Activated CD4-positive, alpha-beta memory T cell treated with anti-CD3 and anti-CD28 coated beads for 36 hours (primary cell): ENCODE measurements at regions not wholly inside any gene's neighbourhood (a gene's known extent, or its start where the extent isn't known, plus 50 kb on each side); places are given as distances from the start of the nearest gene placed in this dataset.
"Not testable (repeated sequence)": the region's sequence is repeated elsewhere in the genome, so short reads cannot be mapped to it uniquely, and the experiment has no call there.

Source experiments
- CTCF ChIA-PET: fragments of 350-600 bp; sonication (Branson Sonifier 250); formaldehyde crosslinking; loops from one replicate; lab custom pipeline; 2021; ENCODE audit warnings: antibody characterized with exemption, inconsistent platforms; lab: Charles Lee
- POLR2A ChIA-PET: fragments of 350-600 bp; sonication (Branson Sonifier 250); formaldehyde crosslinking; loops from one replicate; lab custom pipeline; 2021; ENCODE audit warnings: antibody characterized with exemption; lab: Charles Lee
- DNase-seq: peaks from one replicate; pipeline ENCODE4 v3.0.0-alpha.2; 2020
- H3K27ac Mint-ChIP-seq: one replicate; pipeline ENCODE4 v1.8.0; 2021; ENCODE audit warnings: mixed read lengths
- H3K27me3 Mint-ChIP-seq: one replicate; pipeline ENCODE4 v1.8.0; 2021; ENCODE audit warnings: mixed read lengths
- H3K36me3 Mint-ChIP-seq: one replicate; pipeline ENCODE4 v1.8.0; 2021; ENCODE audit warnings: mixed read lengths
- H3K4me1 Mint-ChIP-seq: one replicate; pipeline ENCODE4 v1.8.0; 2021; ENCODE audit warnings: low read depth, mixed read lengths
- H3K4me3 Mint-ChIP-seq: one replicate; pipeline ENCODE4 v1.8.0; 2021; ENCODE audit warnings: mild to moderate bottlenecking, mixed read lengths
- H3K9me3 Mint-ChIP-seq: one replicate; pipeline ENCODE4 v1.8.0; 2021; ENCODE audit warnings: mixed read lengths
- intact Hi-C: fragments of 100-400 bp; cut with micrococcal nuclease; formaldehyde crosslinking; loops from one replicate; pipeline ENCODE4 v1.15.1; 2023

DNA sequence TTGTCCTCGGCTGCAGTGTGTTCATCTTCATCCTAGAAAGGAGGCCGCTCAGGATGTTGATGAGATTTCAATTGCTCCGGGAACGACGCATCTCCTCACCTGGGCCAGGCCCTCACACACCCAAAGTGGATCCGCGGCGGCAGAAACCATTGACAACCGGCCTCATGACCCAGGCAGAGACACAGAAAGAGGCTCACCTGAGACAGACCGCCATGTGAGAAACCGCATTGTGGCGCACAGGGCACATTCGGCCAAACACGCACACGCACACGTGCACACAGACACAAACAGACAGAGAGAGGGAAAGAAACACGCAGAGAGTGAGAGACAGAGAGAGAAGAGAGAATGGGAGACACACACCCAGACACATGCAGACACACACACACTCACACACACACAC is 3879.3 kb downstream of the SRGAP2C start:
- H3K27me3 Mint-ChIP-seq, H3K4me3 Mint-ChIP-seq, H3K36me3 Mint-ChIP-seq, intact Hi-C loops, H3K27ac Mint-ChIP-seq, POLR2A ChIA-PET, CTCF ChIA-PET, H3K4me1 Mint-ChIP-seq, DNase-seq: not testable (repeated sequence)
- H3K9me3 Mint-ChIP-seq = peaks cover 29% of the 10 kb centered on the region

DNA sequence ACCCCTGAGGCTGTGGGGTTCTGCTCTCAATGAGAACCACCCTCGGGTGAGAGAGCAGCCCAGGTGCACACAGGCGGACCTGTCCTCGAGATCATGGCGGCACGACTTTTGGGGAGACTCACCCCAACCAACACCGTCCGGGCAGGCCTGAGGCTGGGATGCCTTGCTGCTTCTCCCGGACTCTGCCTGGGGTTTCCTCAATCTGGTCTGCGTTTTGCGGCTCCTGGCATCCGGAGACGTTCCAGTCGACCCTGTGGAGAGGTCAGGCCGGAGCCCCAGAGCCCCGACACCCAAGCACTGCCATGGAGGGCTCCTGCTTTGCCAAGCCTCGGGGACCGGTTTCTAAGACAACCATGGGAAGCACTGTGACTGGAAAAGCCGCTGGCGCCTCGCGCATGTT is 3879.7 kb downstream of the SRGAP2C start:
- no peak overlapping the region for H3K27ac Mint-ChIP-seq
- DNase-seq = no peak
- no peak overlapping the region for H3K4me3 Mint-ChIP-seq
- intact Hi-C loops = no loop called here
- peaks cover 30% of the 10 kb centered on the region for H3K9me3 Mint-ChIP-seq
- H3K27me3 Mint-ChIP-seq = no peaks in the 10 kb centered on the region
- H3K4me1 Mint-ChIP-seq = no peaks in the 10 kb centered on the region
- ChIA-PET POLR2A (no interaction called here), CTCF (no interaction called here)
- peaks cover 11% of the 10 kb centered on the region for H3K36me3 Mint-ChIP-seq

DNA sequence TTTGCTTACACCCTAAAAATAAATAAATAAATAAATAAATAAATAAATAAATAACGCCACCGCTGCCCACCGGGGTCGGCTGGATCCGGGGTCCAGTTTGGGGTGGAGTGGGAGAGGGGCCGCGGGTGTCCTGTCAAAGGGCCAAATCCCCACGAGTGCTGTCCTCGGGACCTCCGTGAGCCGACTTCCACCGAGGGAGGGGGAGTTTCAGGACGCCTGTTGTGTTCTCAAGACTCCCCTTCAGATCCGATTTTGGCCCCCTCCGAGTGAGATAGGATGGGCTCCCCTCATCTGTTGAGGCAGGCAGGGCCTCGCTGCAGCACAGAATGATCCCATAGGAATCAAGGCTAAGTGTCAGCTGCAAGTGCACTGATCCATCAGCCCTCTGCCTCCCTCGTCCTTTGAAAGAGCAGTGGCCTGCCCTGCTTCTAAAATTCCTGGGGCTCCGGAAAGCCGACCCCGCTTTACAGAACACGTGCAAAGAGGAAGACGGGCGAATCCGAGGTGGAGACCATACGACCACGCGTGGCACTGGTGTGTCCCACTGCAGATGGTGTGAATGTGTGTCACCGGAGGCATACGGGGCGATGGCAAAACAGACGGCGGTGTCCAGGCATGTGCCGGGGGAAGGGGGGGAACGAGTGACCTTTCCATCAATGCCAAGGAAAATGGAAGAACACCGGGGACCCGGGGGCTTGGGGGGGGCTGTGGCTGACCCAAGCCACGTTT is 3880.5 kb downstream of the SRGAP2C start:
- intact Hi-C loops = no loop called here
- ChIA-PET POLR2A (no interaction called here), CTCF (no interaction called here)
- H3K27ac Mint-ChIP-seq = no peak overlapping the region
- DNase-seq = no peak
- no peaks in the 10 kb centered on the region for H3K27me3 Mint-ChIP-seq
- peaks cover 17% of the 10 kb centered on the region for H3K36me3 Mint-ChIP-seq
- no peak overlapping the region for H3K4me3 Mint-ChIP-seq
- H3K4me1 Mint-ChIP-seq = no peaks in the 10 kb centered on the region
- peaks cover 38% of the 10 kb centered on the region for H3K9me3 Mint-ChIP-seq

DNA sequence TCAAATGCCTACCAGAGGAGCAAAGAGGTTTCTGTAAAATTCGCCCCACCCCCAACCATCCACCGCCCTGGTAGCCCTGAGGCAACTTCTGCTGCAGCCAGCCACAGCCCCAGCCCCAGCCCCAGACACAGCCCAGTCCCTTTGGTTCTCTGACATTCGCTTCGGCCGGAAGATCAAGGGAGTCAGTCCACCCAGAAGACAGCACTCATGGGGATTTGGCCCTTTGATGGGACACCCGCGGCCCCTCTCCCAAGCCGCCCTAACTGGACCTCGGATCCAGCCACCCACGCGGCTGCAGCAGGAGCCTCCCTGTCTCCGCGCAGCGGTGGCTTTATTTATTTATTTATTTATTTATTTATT is 3881.0 kb downstream of the SRGAP2C start:
- ChIA-PET POLR2A (no interaction called here), CTCF (no interaction called here)
- DNase-seq = no peak
- no peak overlapping the region for H3K27ac Mint-ChIP-seq
- H3K9me3 Mint-ChIP-seq = peaks cover 43% of the 10 kb centered on the region
- no peaks in the 10 kb centered on the region for H3K27me3 Mint-ChIP-seq
- H3K36me3 Mint-ChIP-seq = peaks cover 20% of the 10 kb centered on the region
- H3K4me3 Mint-ChIP-seq = no peak overlapping the region
- no peaks in the 10 kb centered on the region for H3K4me1 Mint-ChIP-seq
- intact Hi-C loops = no loop called here

DNA sequence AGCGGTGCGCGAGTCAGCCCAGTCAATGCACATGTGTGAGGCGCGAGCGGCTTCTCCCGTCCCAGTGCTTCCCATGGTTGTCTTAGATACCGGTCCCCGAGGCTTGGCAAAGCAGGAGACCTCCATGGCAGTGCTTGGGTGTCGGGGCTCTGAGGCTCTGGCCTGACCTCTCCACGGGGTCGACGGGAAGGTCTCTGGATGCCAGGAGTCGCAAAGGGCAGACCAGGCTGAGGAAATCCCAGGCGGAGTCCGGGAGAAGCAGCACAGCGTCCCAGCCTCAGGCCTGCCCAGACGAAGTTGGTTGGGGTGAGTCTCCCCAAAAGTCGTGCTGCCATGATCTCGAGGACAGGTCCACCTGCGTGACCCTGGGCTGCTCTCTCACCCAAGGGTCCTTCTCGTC is 3881.6 kb downstream of the SRGAP2C start:
- no peak for DNase-seq
- peaks cover 22% of the 10 kb centered on the region for H3K36me3 Mint-ChIP-seq
- H3K9me3 Mint-ChIP-seq = peaks cover 49% of the 10 kb centered on the region
- no peaks in the 10 kb centered on the region for H3K27me3 Mint-ChIP-seq
- ChIA-PET CTCF (no interaction called here), POLR2A (no interaction called here)
- H3K4me3 Mint-ChIP-seq = no peak overlapping the region
- H3K4me1 Mint-ChIP-seq = no peaks in the 10 kb centered on the region
- H3K27ac Mint-ChIP-seq = no peak overlapping the region
- intact Hi-C loops = no loop called here

DNA sequence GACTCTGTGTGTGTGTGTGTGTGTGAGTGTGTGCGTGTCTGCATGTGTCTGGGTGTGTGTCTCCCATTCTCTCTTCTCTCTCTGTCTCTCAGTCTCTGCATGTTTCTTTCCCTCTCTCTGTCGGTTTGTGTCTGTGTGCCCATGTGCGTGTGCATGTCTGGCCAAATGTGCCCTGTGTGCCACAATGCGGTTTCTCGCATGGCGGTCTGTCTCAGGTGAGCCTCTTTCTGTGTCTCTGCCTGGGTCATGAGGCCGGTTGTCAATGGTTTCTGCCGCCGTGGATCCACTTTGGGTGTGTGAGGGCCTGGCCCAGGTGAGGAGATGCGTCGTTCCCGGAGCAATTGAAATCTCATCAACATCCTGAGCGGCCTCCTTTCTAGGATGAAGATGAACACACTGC is 3882.1 kb downstream of the SRGAP2C start:
- intact Hi-C loops, DNase-seq, POLR2A ChIA-PET, CTCF ChIA-PET, H3K4me1 Mint-ChIP-seq, H3K27ac Mint-ChIP-seq, H3K4me3 Mint-ChIP-seq, H3K27me3 Mint-ChIP-seq: not testable (repeated sequence)
- H3K9me3 Mint-ChIP-seq = peaks cover 54% of the 10 kb centered on the region
- H3K36me3 Mint-ChIP-seq = peaks cover 22% of the 10 kb centered on the region

DNA sequence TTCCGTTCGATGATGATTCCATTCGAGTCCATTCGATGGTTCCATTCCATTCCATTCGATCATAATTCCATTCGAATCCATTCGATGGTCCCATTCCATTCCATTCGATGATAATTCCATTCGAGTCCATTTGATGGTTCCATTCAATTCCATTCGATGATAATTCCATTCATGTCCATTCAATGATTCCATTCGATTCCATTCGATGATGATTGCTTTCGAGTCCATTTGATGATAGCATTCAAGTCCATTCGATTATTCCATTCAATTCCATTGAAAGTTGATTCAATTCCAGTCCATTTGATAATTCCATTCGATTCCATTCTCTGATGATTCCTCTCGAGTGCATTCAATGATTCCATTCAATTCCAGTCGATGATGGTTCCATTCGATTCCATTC is 3895.3 kb downstream of the SRGAP2C start:
- peaks cover 44% of the 10 kb centered on the region for H3K36me3 Mint-ChIP-seq
- H3K27ac Mint-ChIP-seq = no peak overlapping the region
- H3K4me3 Mint-ChIP-seq = no peak overlapping the region
- ChIA-PET CTCF (no interaction called here), POLR2A (no interaction called here)
- no peak for DNase-seq
- H3K9me3 Mint-ChIP-seq = peaks cover 67% of the 10 kb centered on the region
- no peaks in the 10 kb centered on the region for H3K4me1 Mint-ChIP-seq
- intact Hi-C loops = no loop called here
- H3K27me3 Mint-ChIP-seq = no peaks in the 10 kb centered on the region

DNA sequence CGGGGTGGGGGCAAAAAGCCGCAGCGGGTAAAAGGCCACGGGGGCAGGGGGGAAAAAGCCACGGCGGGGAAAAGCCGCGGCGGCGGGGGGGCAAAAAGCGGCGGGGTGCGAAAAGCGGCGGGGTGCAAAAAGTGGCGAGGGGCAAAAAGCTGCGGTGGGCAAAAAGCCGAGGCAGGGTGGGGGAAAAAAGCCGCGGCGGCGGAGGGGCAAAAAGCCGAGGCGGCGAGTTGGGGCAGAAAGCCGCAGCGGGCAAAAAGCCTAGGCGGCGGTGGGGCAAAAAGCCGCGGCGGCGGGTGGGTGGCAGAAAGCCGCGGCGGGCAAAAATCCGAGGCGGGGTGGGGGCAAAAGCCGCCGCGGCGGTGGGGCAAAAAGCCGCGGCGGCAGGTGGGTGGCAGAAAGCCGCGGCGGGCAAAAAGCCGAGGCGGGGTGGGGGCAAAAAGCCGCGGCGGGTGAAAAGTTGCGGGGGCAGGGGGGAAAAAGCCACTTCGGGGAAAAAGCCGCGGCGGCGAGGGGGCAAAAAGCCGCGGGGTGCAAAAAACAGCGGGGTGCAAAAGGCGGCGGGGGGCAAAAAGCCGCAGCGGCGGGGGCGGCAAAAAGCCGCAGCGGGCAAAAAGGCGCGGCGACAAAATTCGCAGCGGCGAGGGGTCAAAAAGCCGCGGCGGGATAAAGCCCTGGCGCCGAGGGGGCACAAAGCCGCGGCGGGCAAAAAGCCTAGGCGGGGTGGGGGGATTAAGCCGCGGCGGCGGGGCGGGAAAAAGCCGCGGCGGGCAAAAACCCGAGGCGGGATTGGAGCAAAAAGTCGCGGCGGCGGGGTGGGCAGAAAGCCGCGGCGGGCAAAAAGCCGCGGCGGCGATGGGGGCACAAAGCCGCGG is 3901.2 kb downstream of the SRGAP2C start:
- ChIA-PET POLR2A (no interaction called here), CTCF (no interaction called here)
- H3K4me1 Mint-ChIP-seq = no peaks in the 10 kb centered on the region
- no peak for DNase-seq
- no peaks in the 10 kb centered on the region for H3K27me3 Mint-ChIP-seq
- no peak overlapping the region for H3K27ac Mint-ChIP-seq
- H3K9me3 Mint-ChIP-seq = peaks cover 44% of the 10 kb centered on the region
- peaks cover 33% of the 10 kb centered on the region for H3K36me3 Mint-ChIP-seq
- H3K4me3 Mint-ChIP-seq = no peak overlapping the region
- intact Hi-C loops = no loop called here

DNA sequence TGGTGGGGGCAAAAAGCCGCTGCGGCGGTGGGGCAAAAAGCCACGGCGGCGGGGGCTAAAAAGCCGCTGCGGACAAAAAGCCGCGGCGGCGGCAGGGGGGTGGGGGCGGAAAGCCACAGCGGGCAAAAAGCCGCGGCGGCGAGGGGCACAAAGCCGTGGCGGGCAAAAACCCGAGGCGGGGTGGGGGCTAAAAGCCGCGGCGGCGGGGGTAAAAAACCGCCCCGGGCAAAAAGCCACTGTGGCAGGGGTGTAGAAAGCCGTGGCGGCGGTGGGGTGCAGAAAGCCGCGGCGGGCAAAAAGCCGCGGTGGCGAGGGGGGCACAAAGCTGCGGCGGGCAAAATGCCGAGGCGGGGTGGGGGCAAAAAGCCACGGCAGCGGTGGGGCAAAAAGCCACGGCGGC is 3901.8 kb downstream of the SRGAP2C start:
- ChIA-PET POLR2A (no interaction called here), CTCF (no interaction called here)
- DNase-seq = no peak
- no peaks in the 10 kb centered on the region for H3K27me3 Mint-ChIP-seq
- intact Hi-C loops = no loop called here
- H3K4me3 Mint-ChIP-seq = no peak overlapping the region
- no peak overlapping the region for H3K27ac Mint-ChIP-seq
- peaks cover 29% of the 10 kb centered on the region for H3K36me3 Mint-ChIP-seq
- H3K9me3 Mint-ChIP-seq = peaks cover 38% of the 10 kb centered on the region
- H3K4me1 Mint-ChIP-seq = no peaks in the 10 kb centered on the region

DNA sequence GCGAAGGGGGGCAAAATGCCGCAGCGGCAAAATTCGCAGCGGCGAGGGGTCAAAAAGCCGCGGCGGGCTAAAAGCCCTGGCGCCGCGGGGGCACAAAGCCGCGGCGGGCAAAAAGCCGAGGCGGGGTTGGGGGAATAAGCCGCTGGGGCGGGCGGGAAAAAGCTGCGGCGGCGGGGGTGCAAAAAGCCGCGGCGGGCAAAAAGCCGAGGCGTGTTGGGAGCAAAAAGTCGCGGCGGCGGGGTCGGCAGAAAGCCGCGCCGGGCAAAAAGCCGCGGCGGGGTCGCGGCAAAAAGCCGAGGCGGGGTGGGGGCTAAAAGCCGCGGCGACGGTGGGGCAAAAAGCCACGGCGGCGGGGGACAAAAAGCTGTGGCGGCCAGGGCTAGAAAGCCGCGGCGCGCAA is 3902.5 kb downstream of the SRGAP2C start:
- Mint-ChIP-seq H3K27ac (no peak overlapping the region), H3K36me3 (peaks cover 25% of the 10 kb centered on the region), H3K4me3 (no peak overlapping the region), H3K4me1 (no peaks in the 10 kb centered on the region), H3K9me3 (peaks cover 32% of the 10 kb centered on the region), H3K27me3 (no peaks in the 10 kb centered on the region)
- intact Hi-C loops = no loop called here
- no peak for DNase-seq
- POLR2A ChIA-PET = no interaction called here
- CTCF ChIA-PET = no interaction called here

DNA sequence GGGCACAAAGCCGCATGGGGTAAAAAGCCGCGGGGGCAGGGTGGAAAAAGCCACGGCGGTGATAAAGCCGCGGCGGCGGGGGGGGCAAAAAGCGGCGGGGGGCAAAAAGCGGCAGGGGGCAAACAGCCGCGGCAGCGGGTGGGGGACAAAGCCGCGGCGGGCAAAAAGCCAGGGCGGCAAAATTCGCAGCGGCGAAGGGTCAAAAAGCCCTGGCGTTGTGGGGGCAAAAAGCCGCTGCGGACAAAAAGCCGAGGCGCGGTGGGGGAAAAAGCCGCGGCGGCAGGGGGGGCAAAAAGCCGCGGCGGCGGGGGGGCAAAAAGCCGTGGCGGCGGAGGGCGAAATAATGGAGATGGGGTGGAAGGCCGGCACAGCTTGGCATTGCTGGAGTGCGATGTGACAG is 3902.9 kb downstream of the SRGAP2C start:
- intact Hi-C loops = no loop called here
- H3K4me3 Mint-ChIP-seq = no peak overlapping the region
- CTCF ChIA-PET = no interaction called here
- no peak for DNase-seq
- H3K9me3 Mint-ChIP-seq = peaks cover 29% of the 10 kb centered on the region
- no peaks in the 10 kb centered on the region for H3K4me1 Mint-ChIP-seq
- no peak overlapping the region for H3K27ac Mint-ChIP-seq
- peaks cover 20% of the 10 kb centered on the region for H3K36me3 Mint-ChIP-seq
- POLR2A ChIA-PET = no interaction called here
- no peaks in the 10 kb centered on the region for H3K27me3 Mint-ChIP-seq

DNA sequence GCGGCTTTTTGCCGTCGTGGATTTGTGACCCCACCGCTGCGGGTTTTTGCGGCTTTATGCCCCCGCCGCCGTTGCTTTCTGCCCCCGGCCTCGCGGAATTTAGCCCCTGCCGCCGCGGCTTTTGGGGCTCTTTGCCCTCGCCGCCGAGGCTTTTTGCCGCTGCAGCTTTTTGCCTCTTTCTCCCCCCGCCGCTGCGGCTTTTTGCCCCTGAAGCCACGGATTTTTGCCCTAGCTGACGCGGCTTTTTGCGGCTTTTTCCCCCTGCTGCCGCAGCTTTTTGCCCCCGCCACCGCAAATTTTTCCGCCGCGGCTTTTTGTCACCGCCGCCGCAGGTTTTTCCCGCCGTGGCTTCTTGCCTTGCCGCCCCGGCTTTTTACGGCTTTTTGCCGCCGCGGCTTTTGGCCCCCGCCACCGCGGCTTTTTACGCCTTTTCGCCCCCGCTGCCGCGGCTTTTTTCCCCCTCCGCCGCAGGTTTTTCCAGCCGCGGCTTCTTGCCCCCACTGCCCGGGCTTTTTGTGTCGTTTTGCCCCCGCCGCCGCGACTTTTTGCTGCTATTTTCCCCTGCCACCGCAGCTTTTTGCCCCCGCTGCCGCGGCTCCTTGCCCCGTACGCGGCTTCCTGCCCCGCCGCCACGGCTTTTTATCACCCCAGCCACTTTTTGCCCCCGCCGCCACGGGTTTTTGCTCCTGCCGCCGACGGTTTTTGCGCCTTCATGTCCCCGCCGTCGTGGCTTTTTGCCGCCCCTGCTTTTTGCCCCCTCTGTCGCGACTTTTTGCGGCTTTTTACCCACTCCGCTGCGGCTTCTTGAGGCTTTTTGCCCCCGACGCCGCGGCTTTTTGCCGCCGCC is 3933.6 kb downstream of the SRGAP2C start:
- H3K36me3 Mint-ChIP-seq = peaks cover 5% of the 10 kb centered on the region
- H3K4me1 Mint-ChIP-seq = no peaks in the 10 kb centered on the region
- no peak overlapping the region for H3K4me3 Mint-ChIP-seq
- intact Hi-C loops = no loop called here
- POLR2A ChIA-PET = no interaction called here
- H3K27ac Mint-ChIP-seq = no peak overlapping the region
- CTCF ChIA-PET = no interaction called here
- no peaks in the 10 kb centered on the region for H3K27me3 Mint-ChIP-seq
- H3K9me3 Mint-ChIP-seq = peaks cover 20% of the 10 kb centered on the region
- no peak for DNase-seq
